ENCODE measurements at regions not wholly inside any gene's neighbourhood (a gene's known extent, or its start where the extent isn't known, plus 50 kb on each side); places are given as distances from the start of the nearest gene placed in this dataset.
A peak's percentile ranks its signal among the peaks of the same experiment; 100 is the strongest.

DNA sequence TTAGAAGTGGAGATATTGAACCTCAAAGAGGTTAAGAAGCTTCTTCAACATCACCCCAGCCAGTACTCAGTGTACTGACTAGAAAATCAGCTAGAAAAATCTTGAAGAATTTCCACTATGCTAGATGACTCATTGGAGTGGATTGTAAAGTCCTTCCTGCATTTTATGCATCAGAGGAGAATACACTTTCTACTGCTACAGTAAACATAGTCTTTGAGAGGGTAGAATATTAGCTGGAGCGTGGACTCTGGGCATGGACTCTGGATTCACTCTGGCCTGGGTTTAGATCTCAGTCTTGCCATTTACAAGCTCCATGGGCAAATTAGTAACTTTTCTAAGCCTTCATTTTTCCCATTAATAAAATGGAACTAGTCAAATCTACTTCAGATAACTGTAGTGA lies 215.9 kb downstream of the IRS1 start:
- peak overlapping the region in 1 of 2 donors; percentile 14 for H3K27ac ChIP-seq (ENCODE audit: low read depth in 1 of 2, low read length in 2 of 2)
- DNase-seq (no peak), ATAC-seq (ENCODE audit: low FRiP score) (peak; percentile 50)
- peaks cover 0 to 3% of the 10 kb centered on the region in 2 donors for H3K4me1 ChIP-seq (ENCODE audit: control insufficient read depth in 1 of 2, insufficient read depth in 2 of 2, low read length in 2 of 2)
- 17 to 19% methylated on average over 1 of the region's 1 CpG for WGBS, 2 donors
- intact Hi-C loops (cut with DNase I) = loop anchor here in 1 of 2 donors (10.0 kb wide), 1 partner anchor 659 kb away; no protein-coding TSS in a partner anchor
- H3K4me3 ChIP-seq (ENCODE audit: low read length in 2 of 2) = no peak overlapping the region
- H3K9me3 ChIP-seq (ENCODE audit: control insufficient read depth, low read length) = no peaks in the 10 kb centered on the region
- no peaks in the 10 kb centered on the region for H3K36me3 ChIP-seq (ENCODE audit: control insufficient read depth in 1 of 2, insufficient read depth in 2 of 2, low read length in 1 of 2)
- H3K27me3 ChIP-seq (ENCODE audit: control insufficient read depth in 1 of 2, insufficient read depth in 2 of 2, low read length in 1 of 2) = no peaks in the 10 kb centered on the region

- H3K9me3 ChIP-seq (ENCODE audit: control insufficient read depth, low read length) = no peaks in the 10 kb centered on the region
- no peak overlapping the region for H3K4me3 ChIP-seq (ENCODE audit: low read length in 2 of 2)
- no peaks in the 10 kb centered on the region for H3K36me3 ChIP-seq (ENCODE audit: control insufficient read depth in 1 of 2, insufficient read depth in 2 of 2, low read length in 1 of 2)
- 87 to 89% methylated on average over 4 of the region's 4 CpGs for WGBS, 2 donors
- H3K27ac ChIP-seq (ENCODE audit: low read depth in 1 of 2, low read length in 2 of 2) = no peak overlapping the region
- no peaks in the 10 kb centered on the region for H3K27me3 ChIP-seq (ENCODE audit: control insufficient read depth in 1 of 2, insufficient read depth in 2 of 2, low read length in 1 of 2)
- intact Hi-C loops (cut with DNase I) = loop anchor here in 1 of 2 donors (10.0 kb wide), 1 partner anchor 657 kb away; no protein-coding TSS in a partner anchor
- ATAC-seq (ENCODE audit: low FRiP score) (no peak), DNase-seq (no peak)
- H3K4me1 ChIP-seq (ENCODE audit: control insufficient read depth in 1 of 2, insufficient read depth in 2 of 2, low read length in 2 of 2) = peaks cover 0 to 3% of the 10 kb centered on the region in 2 donors
Measured at GRCh38 chr2:226581661-226582060, 218.0 kb downstream of the IRS1 start.

GRCh38 chr2:226581004-226581403 lies 218.6 kb downstream of the IRS1 start:
- Histone ChIP-seq H3K27me3 (ENCODE audit: control insufficient read depth in 1 of 2, insufficient read depth in 2 of 2, low read length in 1 of 2) (no peaks in the 10 kb centered on the region), H3K9me3 (ENCODE audit: control insufficient read depth, low read length) (no peaks in the 10 kb centered on the region), H3K4me1 (ENCODE audit: control insufficient read depth in 1 of 2, insufficient read depth in 2 of 2, low read length in 2 of 2) (peaks cover 0 to 3% of the 10 kb centered on the region in 2 donors), H3K36me3 (ENCODE audit: control insufficient read depth in 1 of 2, insufficient read depth in 2 of 2, low read length in 1 of 2) (no peaks in the 10 kb centered on the region), H3K27ac (ENCODE audit: low read depth in 1 of 2, low read length in 2 of 2) (no peak overlapping the region), H3K4me3 (ENCODE audit: low read length in 2 of 2) (no peak overlapping the region)
- DNase-seq (no peak), ATAC-seq (ENCODE audit: low FRiP score) (no peak)
- intact Hi-C loops (cut with DNase I) = loop anchor here in 1 of 2 donors (10.0 kb wide), 1 partner anchor 656 kb away; no protein-coding TSS in a partner anchor
- 57% methylated on average over 2 of the region's 2 CpGs for WGBS, 2 donors

GRCh38 chr2:226580403-226580802 lies 219.2 kb downstream of the IRS1 start:
- H3K27me3 ChIP-seq (ENCODE audit: control insufficient read depth in 1 of 2, insufficient read depth in 2 of 2, low read length in 1 of 2) = no peaks in the 10 kb centered on the region
- H3K36me3 ChIP-seq (ENCODE audit: control insufficient read depth in 1 of 2, insufficient read depth in 2 of 2, low read length in 1 of 2) = no peaks in the 10 kb centered on the region
- DNase-seq = no peak
- H3K4me3 ChIP-seq (ENCODE audit: low read length in 2 of 2) = no peak overlapping the region
- no peak for ATAC-seq (ENCODE audit: low FRiP score)
- intact Hi-C loops (cut with DNase I) = loop anchor here in 1 of 2 donors (10.0 kb wide), 1 partner anchor 656 kb away; no protein-coding TSS in a partner anchor
- H3K4me1 ChIP-seq (ENCODE audit: control insufficient read depth in 1 of 2, insufficient read depth in 2 of 2, low read length in 2 of 2) = peaks cover 0 to 3% of the 10 kb centered on the region in 2 donors
- WGBS, 2 donors = 9 to 12% methylated on average over 1 of the region's 1 CpG
- no peak overlapping the region for H3K27ac ChIP-seq (ENCODE audit: low read depth in 1 of 2, low read length in 2 of 2)
- H3K9me3 ChIP-seq (ENCODE audit: control insufficient read depth, low read length) = no peaks in the 10 kb centered on the region

DNA sequence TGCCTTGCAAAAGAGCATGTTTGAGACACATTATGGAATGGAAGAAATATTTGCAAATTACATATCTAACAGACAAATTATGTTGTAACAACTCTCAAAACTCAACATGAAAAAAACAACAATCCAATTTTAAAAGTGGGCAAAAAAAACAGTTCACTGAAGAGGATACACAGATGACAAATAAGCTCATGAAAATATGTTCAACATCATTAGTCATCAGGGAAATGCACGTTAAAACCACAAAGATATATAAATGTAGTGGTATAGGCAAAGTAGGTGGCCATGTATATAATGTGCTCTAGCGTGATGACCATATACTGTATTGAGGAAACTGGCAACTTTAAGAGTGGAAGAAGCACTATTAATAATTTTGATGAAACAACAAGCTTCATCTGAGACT lies 220.1 kb downstream of the IRS1 start:
- no peaks in the 10 kb centered on the region for H3K9me3 ChIP-seq (ENCODE audit: control insufficient read depth, low read length)
- H3K27ac ChIP-seq (ENCODE audit: low read depth in 1 of 2, low read length in 2 of 2) = no peak overlapping the region
- intact Hi-C loops (cut with DNase I) = no loop called here
- peaks cover 0 to 3% of the 10 kb centered on the region in 2 donors for H3K4me1 ChIP-seq (ENCODE audit: control insufficient read depth in 1 of 2, insufficient read depth in 2 of 2, low read length in 2 of 2)
- H3K4me3 ChIP-seq (ENCODE audit: low read length in 2 of 2) = no peak overlapping the region
- no peaks in the 10 kb centered on the region for H3K36me3 ChIP-seq (ENCODE audit: control insufficient read depth in 1 of 2, insufficient read depth in 2 of 2, low read length in 1 of 2)
- DNase-seq (no peak), ATAC-seq (ENCODE audit: low FRiP score) (no peak)
- 84 to 86% methylated on average over 2 of the region's 2 CpGs for WGBS, 2 donors
- no peaks in the 10 kb centered on the region for H3K27me3 ChIP-seq (ENCODE audit: control insufficient read depth in 1 of 2, insufficient read depth in 2 of 2, low read length in 1 of 2)

DNA sequence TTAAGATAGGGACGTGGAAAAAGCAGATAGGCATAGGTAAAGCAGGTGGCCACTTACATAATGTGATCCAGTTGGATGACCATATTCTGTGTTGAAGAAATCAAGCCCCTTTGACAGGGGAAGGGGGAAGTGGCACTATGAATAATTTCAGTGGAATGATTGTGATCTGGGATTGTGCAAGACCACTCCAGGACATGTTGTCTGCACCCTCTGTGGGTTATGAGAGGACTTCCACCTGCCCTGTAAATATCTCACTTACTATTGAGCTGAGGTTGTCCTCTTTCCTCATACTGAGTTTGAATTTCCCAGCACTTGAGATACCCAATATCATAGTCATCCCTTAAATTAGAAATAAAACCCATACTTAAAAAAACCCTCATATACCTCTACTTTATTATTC lies 220.7 kb downstream of the IRS1 start:
- ATAC-seq (ENCODE audit: low FRiP score) (no peak), DNase-seq (no peak)
- Histone ChIP-seq H3K27ac (ENCODE audit: low read depth in 1 of 2, low read length in 2 of 2) (no peak overlapping the region), H3K4me3 (ENCODE audit: low read length in 2 of 2) (no peak overlapping the region), H3K4me1 (ENCODE audit: control insufficient read depth in 1 of 2, insufficient read depth in 2 of 2, low read length in 2 of 2) (peaks cover 0 to 3% of the 10 kb centered on the region in 2 donors), H3K36me3 (ENCODE audit: control insufficient read depth in 1 of 2, insufficient read depth in 2 of 2, low read length in 1 of 2) (no peaks in the 10 kb centered on the region), H3K27me3 (ENCODE audit: control insufficient read depth in 1 of 2, insufficient read depth in 2 of 2, low read length in 1 of 2) (no peaks in the 10 kb centered on the region), H3K9me3 (ENCODE audit: control insufficient read depth, low read length) (no peaks in the 10 kb centered on the region)
- WGBS, 2 donors = 63 to 81% methylated on average over 1 of the region's 1 CpG
- intact Hi-C loops (cut with DNase I) = no loop called here

- Histone ChIP-seq H3K9me3 (ENCODE audit: control insufficient read depth, low read length) (no peaks in the 10 kb centered on the region), H3K36me3 (ENCODE audit: control insufficient read depth in 1 of 2, insufficient read depth in 2 of 2, low read length in 1 of 2) (no peaks in the 10 kb centered on the region), H3K4me1 (ENCODE audit: control insufficient read depth in 1 of 2, insufficient read depth in 2 of 2, low read length in 2 of 2) (peaks cover 0 to 1% of the 10 kb centered on the region in 2 donors), H3K27me3 (ENCODE audit: control insufficient read depth in 1 of 2, insufficient read depth in 2 of 2, low read length in 1 of 2) (no peaks in the 10 kb centered on the region), H3K27ac (ENCODE audit: low read depth in 1 of 2, low read length in 2 of 2) (no peak overlapping the region), H3K4me3 (ENCODE audit: low read length in 2 of 2) (no peak overlapping the region)
- 84 to 87% methylated on average over 3 of the region's 3 CpGs for WGBS, 2 donors
- ATAC-seq (ENCODE audit: low FRiP score) (no peak), DNase-seq (no peak)
- intact Hi-C loops (cut with DNase I) = no loop called here
Measured at GRCh38 chr2:226578373-226578772, 221.2 kb downstream of the IRS1 start.

DNA sequence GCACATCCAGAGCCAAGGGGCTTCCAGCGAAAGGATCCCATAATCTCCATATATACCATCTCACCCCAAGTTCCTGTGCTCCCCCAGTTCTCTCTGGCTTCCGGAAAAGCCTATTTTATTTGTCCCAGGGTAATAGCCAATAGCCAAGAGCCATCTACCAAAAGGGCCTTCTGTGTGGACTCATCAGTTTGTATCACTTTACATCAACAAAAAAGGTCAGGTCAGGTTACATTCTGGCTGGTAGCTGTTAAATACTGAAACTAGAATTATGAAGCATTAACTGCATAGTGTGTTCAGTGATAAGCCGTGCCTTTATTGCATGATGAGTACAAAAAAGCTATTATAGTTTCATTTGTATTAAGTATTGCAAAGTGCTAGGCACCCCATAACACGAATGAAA lies 223.7 kb downstream of the IRS1 start:
- ATAC-seq (ENCODE audit: low FRiP score) (no peak), DNase-seq (no peak)
- H3K4me3 ChIP-seq (ENCODE audit: low read length in 2 of 2) = no peak overlapping the region
- H3K27ac ChIP-seq (ENCODE audit: low read depth in 1 of 2, low read length in 2 of 2) = no peak overlapping the region
- H3K4me1 ChIP-seq (ENCODE audit: control insufficient read depth in 1 of 2, insufficient read depth in 2 of 2, low read length in 2 of 2) = no peaks in the 10 kb centered on the region
- H3K36me3 ChIP-seq (ENCODE audit: control insufficient read depth in 1 of 2, insufficient read depth in 2 of 2, low read length in 1 of 2) = no peaks in the 10 kb centered on the region
- WGBS, 2 donors = 88 to 90% methylated on average over 4 of the region's 4 CpGs
- no peaks in the 10 kb centered on the region for H3K9me3 ChIP-seq (ENCODE audit: control insufficient read depth, low read length)
- intact Hi-C loops (cut with DNase I) = no loop called here
- H3K27me3 ChIP-seq (ENCODE audit: control insufficient read depth in 1 of 2, insufficient read depth in 2 of 2, low read length in 1 of 2) = no peaks in the 10 kb centered on the region

GRCh38 chr2:226573158-226573557 lies 226.5 kb downstream of the IRS1 start:
- DNase-seq (no peak), ATAC-seq (ENCODE audit: low FRiP score) (no peak)
- Histone ChIP-seq H3K4me3 (ENCODE audit: low read length in 2 of 2) (no peak overlapping the region), H3K36me3 (ENCODE audit: control insufficient read depth in 1 of 2, insufficient read depth in 2 of 2, low read length in 1 of 2) (no peaks in the 10 kb centered on the region), H3K27ac (ENCODE audit: low read depth in 1 of 2, low read length in 2 of 2) (no peak overlapping the region), H3K9me3 (ENCODE audit: control insufficient read depth, low read length) (no peaks in the 10 kb centered on the region), H3K4me1 (ENCODE audit: control insufficient read depth in 1 of 2, insufficient read depth in 2 of 2, low read length in 2 of 2) (no peaks in the 10 kb centered on the region), H3K27me3 (ENCODE audit: control insufficient read depth in 1 of 2, insufficient read depth in 2 of 2, low read length in 1 of 2) (no peaks in the 10 kb centered on the region)
- intact Hi-C loops (cut with DNase I) = no loop called here
